Fibroblast of lung (primary cell): ENCODE measurements at regions not wholly inside any gene's neighbourhood (a gene's known extent, or its start where the extent isn't known, plus 50 kb on each side); places are given as distances from the start of the nearest gene placed in this dataset.
"Not testable (repeated sequence)": the region's sequence is repeated elsewhere in the genome, so short reads cannot be mapped to it uniquely, and the experiment has no call there.

Source experiments
- EZH2 ChIP-seq: IDR thresholded peaks from 2 replicates; pipeline ENCODE4 v1.5.1; 2012; ENCODE audit warnings: low read length, control low read depth, mild to moderate bottlenecking; ENCODE audit errors: missing control alignments
- TF ChIP-seq, protein P1 (sequence below), 2 donors: IDR thresholded peaks in 1 of 2; conservative IDR thresholded peaks in 1 of 2; 1 replicate in 1 of 2; 2 replicates in 1 of 2; pipeline ENCODE4 v1.5.1; 2011 to 2012; ENCODE audit warnings: low read length in 2 of 2, control low read depth in 1 of 2, inconsistent platforms in 1 of 2, low read depth in 1 of 2, mild to moderate bottlenecking in 1 of 2

DNA sequence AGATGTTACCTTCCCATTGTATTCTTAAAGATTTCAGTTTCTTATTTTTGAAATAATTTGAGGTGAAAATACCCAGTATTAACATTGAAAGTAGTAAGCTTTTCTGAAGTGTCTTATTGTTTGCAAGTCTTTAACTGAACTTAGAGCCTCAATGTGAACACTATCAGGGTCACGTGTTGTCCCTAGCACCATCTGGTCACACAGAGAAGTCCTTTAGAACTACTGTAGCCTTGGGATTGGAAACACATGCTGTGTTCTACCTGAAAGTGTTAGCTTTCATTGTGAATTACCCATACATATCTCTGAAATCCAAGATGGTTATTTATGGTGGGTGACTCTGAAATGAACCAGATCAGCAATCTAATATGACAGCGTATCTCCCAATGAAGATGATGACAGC is 77.0 kb downstream of the RNU2-63P start:
- TF ChIP-seq, protein P1, sequence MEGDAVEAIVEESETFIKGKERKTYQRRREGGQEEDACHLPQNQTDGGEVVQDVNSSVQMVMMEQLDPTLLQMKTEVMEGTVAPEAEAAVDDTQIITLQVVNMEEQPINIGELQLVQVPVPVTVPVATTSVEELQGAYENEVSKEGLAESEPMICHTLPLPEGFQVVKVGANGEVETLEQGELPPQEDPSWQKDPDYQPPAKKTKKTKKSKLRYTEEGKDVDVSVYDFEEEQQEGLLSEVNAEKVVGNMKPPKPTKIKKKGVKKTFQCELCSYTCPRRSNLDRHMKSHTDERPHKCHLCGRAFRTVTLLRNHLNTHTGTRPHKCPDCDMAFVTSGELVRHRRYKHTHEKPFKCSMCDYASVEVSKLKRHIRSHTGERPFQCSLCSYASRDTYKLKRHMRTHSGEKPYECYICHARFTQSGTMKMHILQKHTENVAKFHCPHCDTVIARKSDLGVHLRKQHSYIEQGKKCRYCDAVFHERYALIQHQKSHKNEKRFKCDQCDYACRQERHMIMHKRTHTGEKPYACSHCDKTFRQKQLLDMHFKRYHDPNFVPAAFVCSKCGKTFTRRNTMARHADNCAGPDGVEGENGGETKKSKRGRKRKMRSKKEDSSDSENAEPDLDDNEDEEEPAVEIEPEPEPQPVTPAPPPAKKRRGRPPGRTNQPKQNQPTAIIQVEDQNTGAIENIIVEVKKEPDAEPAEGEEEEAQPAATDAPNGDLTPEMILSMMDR (conservative IDR thresholded peaks at IDR 0.05 in 1 of 2, IDR thresholded peaks at IDR 0.05 in 1 of 2; ENCODE audit: low read depth in 1 of 2, low read length in 2 of 2): not testable (repeated sequence)
- not testable (repeated sequence) for TF ChIP-seq EZH2
